ENCODE measurements at regions not wholly inside any gene's neighbourhood (a gene's known extent, or its start where the extent isn't known, plus 50 kb on each side); places are given as distances from the start of the nearest gene placed in this dataset.

GRCh38 chr16:65746941-65747340 is 619.5 kb upstream of the CDH5 start:
- TF ChIP-seq POLR2AphosphoS5 (IDR thresholded peaks at IDR 0.05) (no peak), CTCF (IDR thresholded peaks at IDR 0.05) (no peak)

Measured in breast epithelium (tissue), 3 donors.